PFSK-1 (cell line): ENCODE measurements at regions not wholly inside any gene's neighbourhood (a gene's known extent, or its start where the extent isn't known, plus 50 kb on each side); places are given as distances from the start of the nearest gene placed in this dataset.

Source experiments
- FOXP2 ChIP-seq: optimal IDR thresholded peaks from 2 replicates; pipeline ENCODE3; 2011; ENCODE audit warnings: borderline replicate concordance, control low read depth, inconsistent platforms; ENCODE audit not compliant: insufficient read depth; ENCODE audit errors: extremely low read length, extremely low read depth
- POLR2AphosphoS5 ChIP-seq: IDR thresholded peaks from 2 replicates; pipeline ENCODE4 v1.6.1; 2012; ENCODE audit warnings: low read depth, mild to moderate bottlenecking, control low read depth, low read length, moderate library complexity
- SIN3A ChIP-seq: IDR thresholded peaks from 2 replicates; pipeline ENCODE4 v1.6.1; 2012; ENCODE audit warnings: mild to moderate bottlenecking, low read length, moderate library complexity, borderline replicate concordance; ENCODE audit not compliant: insufficient read depth
- TAF1 ChIP-seq: IDR thresholded peaks from 2 replicates; pipeline ENCODE4 v1.6.1; 2012; ENCODE audit warnings: low read length, control low read depth, borderline replicate concordance; ENCODE audit not compliant: insufficient read depth
- TF ChIP-seq, protein P1 (sequence below), 2 experiments: IDR thresholded peaks; 2 replicates each; pipeline versions ENCODE4 v1.6.1 to v1.8.0; 2011 to 2012; ENCODE audit warnings: low read depth in 2 of 2, low read length in 2 of 2, control low read depth in 1 of 2, inconsistent platforms in 1 of 2, mild to moderate bottlenecking in 1 of 2, moderate library complexity in 1 of 2; ENCODE audit not compliant: insufficient read depth in 1 of 2

GRCh38 chr9:115883467-115884329 lies 269.9 kb upstream of the PAPPA start:
- TF ChIP-seq FOXP2: no peak
- no peak for TF ChIP-seq POLR2AphosphoS5
- TF ChIP-seq TAF1: no peak
- TF ChIP-seq SIN3A: no peak
- TF ChIP-seq, protein P1, sequence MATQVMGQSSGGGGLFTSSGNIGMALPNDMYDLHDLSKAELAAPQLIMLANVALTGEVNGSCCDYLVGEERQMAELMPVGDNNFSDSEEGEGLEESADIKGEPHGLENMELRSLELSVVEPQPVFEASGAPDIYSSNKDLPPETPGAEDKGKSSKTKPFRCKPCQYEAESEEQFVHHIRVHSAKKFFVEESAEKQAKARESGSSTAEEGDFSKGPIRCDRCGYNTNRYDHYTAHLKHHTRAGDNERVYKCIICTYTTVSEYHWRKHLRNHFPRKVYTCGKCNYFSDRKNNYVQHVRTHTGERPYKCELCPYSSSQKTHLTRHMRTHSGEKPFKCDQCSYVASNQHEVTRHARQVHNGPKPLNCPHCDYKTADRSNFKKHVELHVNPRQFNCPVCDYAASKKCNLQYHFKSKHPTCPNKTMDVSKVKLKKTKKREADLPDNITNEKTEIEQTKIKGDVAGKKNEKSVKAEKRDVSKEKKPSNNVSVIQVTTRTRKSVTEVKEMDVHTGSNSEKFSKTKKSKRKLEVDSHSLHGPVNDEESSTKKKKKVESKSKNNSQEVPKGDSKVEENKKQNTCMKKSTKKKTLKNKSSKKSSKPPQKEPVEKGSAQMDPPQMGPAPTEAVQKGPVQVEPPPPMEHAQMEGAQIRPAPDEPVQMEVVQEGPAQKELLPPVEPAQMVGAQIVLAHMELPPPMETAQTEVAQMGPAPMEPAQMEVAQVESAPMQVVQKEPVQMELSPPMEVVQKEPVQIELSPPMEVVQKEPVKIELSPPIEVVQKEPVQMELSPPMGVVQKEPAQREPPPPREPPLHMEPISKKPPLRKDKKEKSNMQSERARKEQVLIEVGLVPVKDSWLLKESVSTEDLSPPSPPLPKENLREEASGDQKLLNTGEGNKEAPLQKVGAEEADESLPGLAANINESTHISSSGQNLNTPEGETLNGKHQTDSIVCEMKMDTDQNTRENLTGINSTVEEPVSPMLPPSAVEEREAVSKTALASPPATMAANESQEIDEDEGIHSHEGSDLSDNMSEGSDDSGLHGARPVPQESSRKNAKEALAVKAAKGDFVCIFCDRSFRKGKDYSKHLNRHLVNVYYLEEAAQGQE (IDR thresholded peaks at IDR 0.05; ENCODE audit: insufficient read depth in 1 of 2, low read depth in 2 of 2, low read length in 2 of 2): no peak

DNA sequence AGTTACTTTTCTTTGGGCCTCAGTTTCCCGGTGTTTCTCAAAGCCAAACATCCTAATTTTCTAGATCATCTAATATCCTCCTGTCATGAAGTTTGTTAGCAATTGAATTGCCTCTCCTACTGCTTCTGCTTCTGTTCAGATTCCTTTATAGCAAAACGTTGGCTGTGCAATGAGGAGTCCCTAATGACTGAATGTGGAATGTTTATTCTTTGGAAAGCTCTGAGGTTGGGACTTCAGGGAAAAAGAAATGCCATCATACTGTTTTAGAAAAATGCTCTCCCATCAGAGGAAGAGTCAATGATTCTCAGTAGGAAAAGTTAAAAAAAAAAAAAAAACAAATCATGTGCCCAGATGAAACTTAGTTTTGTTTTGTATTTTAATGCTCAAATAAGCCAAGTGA lies 268.7 kb upstream of the PAPPA start:
- TF ChIP-seq SIN3A (no peak), FOXP2 (no peak), TAF1 (no peak), POLR2AphosphoS5 (no peak)
- TF ChIP-seq, protein P1 (IDR thresholded peaks at IDR 0.05; ENCODE audit: insufficient read depth in 1 of 2, low read depth in 2 of 2, low read length in 2 of 2): no peak

GRCh38 chr9:115888131-115888530 lies 265.5 kb upstream of the PAPPA start:
- TF ChIP-seq TAF1 (no peak), FOXP2 (no peak), POLR2AphosphoS5 (no peak)

- no peak for TF ChIP-seq FOXP2
- TF ChIP-seq, protein P1 (IDR thresholded peaks at IDR 0.05; ENCODE audit: insufficient read depth in 1 of 2, low read depth in 2 of 2, low read length in 2 of 2): no peak
Measured at GRCh38 chr9:115891929-115892328, 261.7 kb upstream of the PAPPA start.

DNA sequence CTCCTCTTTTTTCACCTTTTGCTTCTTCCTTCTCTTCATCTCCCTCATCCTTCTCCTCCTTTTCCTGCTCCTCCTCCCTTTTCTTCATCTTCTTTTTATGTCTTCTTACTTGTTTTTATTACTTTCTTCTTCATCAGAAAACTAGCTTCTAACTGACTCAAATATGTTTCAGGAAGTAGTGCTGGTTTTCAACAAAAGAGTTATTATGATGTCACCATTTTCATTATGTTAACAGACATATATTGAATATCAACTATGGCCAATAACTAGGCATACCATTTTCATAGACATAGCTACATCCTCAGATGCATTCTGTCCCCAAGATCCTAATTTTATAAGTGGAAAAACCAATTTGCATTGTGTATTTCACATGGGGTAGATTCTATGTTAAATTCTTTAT lies 252.9 kb upstream of the PAPPA start:
- TF ChIP-seq POLR2AphosphoS5: no peak
- TF ChIP-seq, protein P1 (IDR thresholded peaks at IDR 0.05; ENCODE audit: insufficient read depth in 1 of 2, low read depth in 2 of 2, low read length in 2 of 2): no peak
- no peak for TF ChIP-seq SIN3A
- TF ChIP-seq FOXP2: no peak
- no peak for TF ChIP-seq TAF1
